ENCODE measurements at regions not wholly inside any gene's neighbourhood (a gene's known extent, or its start where the extent isn't known, plus 50 kb on each side); places are given as distances from the start of the nearest gene placed in this dataset.
A peak's percentile ranks its signal among the peaks of the same experiment; 100 is the strongest.

GRCh38 chr7:50872437-50872836 is 89.7 kb upstream of the GRB10 start:
- no peaks in the 10 kb centered on the region for H3K9me3 ChIP-seq
- H3K36me3 ChIP-seq (ENCODE audit: low read depth) = no peaks in the 10 kb centered on the region
- no peak for DNase-seq
- TF ChIP-seq CTCF (IDR thresholded peaks at IDR 0.05) = no peak
- no peak for ATAC-seq
- no peaks in the 10 kb centered on the region for H3K4me1 ChIP-seq (ENCODE audit: low read depth)
- no peak overlapping the region for H3K4me3 ChIP-seq
- intact Hi-C loops (cut with DNase I, micrococcal nuclease) = no loop called here

GRCh38 chr7:50869108-50869725 is 86.5 kb upstream of the GRB10 start:
- TF ChIP-seq CTCF (IDR thresholded peaks at IDR 0.05) = no peak
- ATAC-seq (no peak), DNase-seq (peak in 1 of 3 donors; percentile 7)
- H3K9me3 ChIP-seq = no peaks in the 10 kb centered on the region
- no peaks in the 10 kb centered on the region for H3K4me1 ChIP-seq (ENCODE audit: low read depth)
- no peaks in the 10 kb centered on the region for H3K36me3 ChIP-seq (ENCODE audit: low read depth)
- H3K4me3 ChIP-seq = no peak overlapping the region
- intact Hi-C loops (cut with DNase I, micrococcal nuclease) = no loop called here

DNA sequence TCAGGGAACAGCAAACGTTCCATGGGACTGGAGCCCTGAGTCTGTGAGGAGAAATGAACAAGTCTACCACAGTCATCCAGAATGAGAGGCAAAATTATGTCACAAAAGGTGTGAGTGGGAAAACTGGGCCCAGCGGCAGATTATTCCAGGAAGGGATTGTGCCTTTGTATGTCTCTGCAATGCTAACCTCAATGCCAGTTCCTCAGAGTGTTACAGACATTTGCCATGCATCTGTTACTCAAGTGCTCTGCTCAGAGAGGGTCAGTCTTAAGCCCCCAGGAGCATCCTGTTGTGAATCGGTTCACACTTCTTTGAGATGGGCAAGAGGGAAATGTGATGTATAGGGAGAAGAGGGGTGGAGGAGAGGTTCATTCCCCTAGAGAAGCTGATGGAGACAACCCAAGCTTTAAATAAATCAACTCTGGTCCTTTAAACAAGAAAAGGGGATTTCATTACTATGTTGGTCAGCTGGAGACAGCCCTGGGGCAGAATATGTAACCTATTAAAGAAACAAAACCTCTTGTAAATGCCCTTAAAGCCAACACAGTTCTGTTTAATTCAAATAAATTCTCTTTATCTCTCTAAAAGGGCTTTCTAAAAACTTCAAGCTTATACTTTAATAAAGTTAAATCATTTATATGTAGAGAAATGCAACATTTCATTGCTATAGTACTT is 85.9 kb upstream of the GRB10 start:
- no peak for TF ChIP-seq CTCF (IDR thresholded peaks at IDR 0.05)
- Histone ChIP-seq H3K36me3 (ENCODE audit: low read depth) (no peaks in the 10 kb centered on the region), H3K9me3 (no peaks in the 10 kb centered on the region), H3K4me1 (ENCODE audit: low read depth) (no peaks in the 10 kb centered on the region), H3K4me3 (no peak overlapping the region)
- DNase-seq = no peak
- ATAC-seq = no peak
- intact Hi-C loops (cut with DNase I, micrococcal nuclease) = no loop called here

GRCh38 chr7:50867034-50867356 is 84.3 kb upstream of the GRB10 start:
- intact Hi-C loops (cut with DNase I, micrococcal nuclease) = no loop called here
- no peaks in the 10 kb centered on the region for H3K36me3 ChIP-seq (ENCODE audit: low read depth)
- H3K9me3 ChIP-seq = no peaks in the 10 kb centered on the region
- no peak for DNase-seq
- ATAC-seq = no peak
- no peaks in the 10 kb centered on the region for H3K4me1 ChIP-seq (ENCODE audit: low read depth)
- H3K4me3 ChIP-seq = no peak overlapping the region
- TF ChIP-seq CTCF (IDR thresholded peaks at IDR 0.05) = no peak

DNA sequence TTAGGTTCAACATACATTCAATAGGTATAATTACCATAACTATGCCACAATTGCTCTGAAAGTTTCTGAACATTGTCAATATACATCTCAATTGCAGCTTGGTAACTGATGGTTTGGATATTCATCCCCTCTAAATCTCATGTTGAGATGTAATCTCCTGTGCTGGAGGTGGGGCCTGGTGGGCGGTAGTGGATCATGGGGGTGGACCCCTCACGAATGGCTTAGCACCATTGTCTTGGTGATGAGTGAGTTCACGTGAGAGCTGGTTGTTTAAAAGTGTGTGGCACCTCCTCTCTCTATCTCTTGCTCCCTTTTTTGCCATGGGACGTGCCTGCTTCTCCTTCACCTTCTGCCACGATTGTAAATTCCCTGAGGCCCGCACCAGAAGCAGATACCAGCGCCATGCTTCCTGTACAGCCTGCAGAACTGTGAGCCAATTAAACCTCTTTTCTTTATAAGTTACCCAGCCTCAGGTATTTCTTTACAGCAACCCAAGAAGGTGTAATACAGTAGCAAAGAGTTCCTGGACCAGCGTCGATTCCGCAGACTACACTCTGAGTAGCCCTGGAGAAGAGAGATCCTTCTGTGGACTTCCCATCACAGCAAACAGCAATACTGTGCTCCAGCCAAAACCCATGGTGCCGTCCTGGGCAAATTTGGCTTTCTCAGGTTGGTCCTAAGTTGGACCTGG is 83.8 kb upstream of the GRB10 start:
- no peaks in the 10 kb centered on the region for H3K36me3 ChIP-seq (ENCODE audit: low read depth)
- DNase-seq (no peak), ATAC-seq (no peak)
- no peaks in the 10 kb centered on the region for H3K4me1 ChIP-seq (ENCODE audit: low read depth)
- no peak overlapping the region for H3K4me3 ChIP-seq
- no peak for TF ChIP-seq CTCF (IDR thresholded peaks at IDR 0.05)
- H3K9me3 ChIP-seq = no peaks in the 10 kb centered on the region
- intact Hi-C loops (cut with DNase I, micrococcal nuclease) = no loop called here

All from mucosa of descending colon (tissue), 3 donors.